VCaP (cell line): ENCODE measurements at regions not wholly inside any gene's neighbourhood (a gene's known extent, or its start where the extent isn't known, plus 50 kb on each side); places are given as distances from the start of the nearest gene placed in this dataset.

Experiments used
- H3K27ac ChIP-seq: fragments of 450-650 bp; 2 replicates; pipeline ENCODE4 v1.5.1; 2017
- CTCF ChIP-seq: fragments of 450-650 bp; conservative IDR thresholded peaks from 2 replicates; pipeline ENCODE4 v1.5.1; 2017; ENCODE audit warnings: mild to moderate bottlenecking, moderate library complexity

GRCh38 chr12:46459861-46460545, 87.4 kb upstream of the SLC38A2 start:
- H3K27ac ChIP-seq, result no peak overlapping the region
- no peak for TF ChIP-seq CTCF

GRCh38 chr12:46459111-46459510, 86.5 kb upstream of the SLC38A2 start:
- no peak overlapping the region for H3K27ac ChIP-seq
- TF ChIP-seq CTCF, result no peak

GRCh38 chr12:46458500-46459102, 86.0 kb upstream of the SLC38A2 start:
- no peak for TF ChIP-seq CTCF
- no peak overlapping the region for H3K27ac ChIP-seq

GRCh38 chr12:46457958-46458357, 85.4 kb upstream of the SLC38A2 start:
- TF ChIP-seq CTCF, result no peak
- no peak overlapping the region for H3K27ac ChIP-seq

- H3K27ac ChIP-seq, result no peak overlapping the region
- no peak for TF ChIP-seq CTCF
Measured at GRCh38 chr12:46456356-46457334, 84.1 kb upstream of the SLC38A2 start.

- TF ChIP-seq CTCF, result no peak
- no peak overlapping the region for H3K27ac ChIP-seq
Measured at GRCh38 chr12:46455648-46456352, 83.2 kb upstream of the SLC38A2 start.
